HG03103 (cell line): ENCODE measurements at regions not wholly inside any gene's neighbourhood (a gene's known extent, or its start where the extent isn't known, plus 50 kb on each side); places are given as distances from the start of the nearest gene placed in this dataset.
"Not testable (repeated sequence)": the region's sequence is repeated elsewhere in the genome, so short reads cannot be mapped to it uniquely, and the experiment has no call there.

Experiments
- ATAC-seq: cut with Tn5 transposase; IDR thresholded peaks from one replicate; pipeline ENCODE4 v1.9.1; 2021; ENCODE audit warnings: low read depth; ENCODE audit not compliant: unreplicated experiment

DNA sequence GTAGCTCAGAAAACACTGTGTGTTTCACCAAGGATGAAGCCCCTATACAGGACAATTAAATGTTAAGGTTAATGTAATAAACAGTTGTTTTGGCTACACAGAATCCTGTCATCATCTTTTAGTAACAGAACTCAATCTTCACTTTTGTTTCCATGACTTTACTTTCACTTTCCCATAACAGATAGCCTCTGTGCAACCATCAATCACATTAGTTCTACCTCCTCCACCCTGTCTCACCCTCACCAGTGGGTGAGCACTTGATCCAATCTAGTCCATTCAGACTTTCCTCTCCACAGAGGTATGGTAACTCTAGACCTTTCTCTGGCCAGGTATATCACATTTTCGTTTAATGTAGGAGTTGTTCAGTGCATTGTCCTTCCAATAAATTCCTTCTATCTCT is 1018.5 kb downstream of the ADGRL2 start:
- peak; percentile 56 for ATAC-seq

DNA sequence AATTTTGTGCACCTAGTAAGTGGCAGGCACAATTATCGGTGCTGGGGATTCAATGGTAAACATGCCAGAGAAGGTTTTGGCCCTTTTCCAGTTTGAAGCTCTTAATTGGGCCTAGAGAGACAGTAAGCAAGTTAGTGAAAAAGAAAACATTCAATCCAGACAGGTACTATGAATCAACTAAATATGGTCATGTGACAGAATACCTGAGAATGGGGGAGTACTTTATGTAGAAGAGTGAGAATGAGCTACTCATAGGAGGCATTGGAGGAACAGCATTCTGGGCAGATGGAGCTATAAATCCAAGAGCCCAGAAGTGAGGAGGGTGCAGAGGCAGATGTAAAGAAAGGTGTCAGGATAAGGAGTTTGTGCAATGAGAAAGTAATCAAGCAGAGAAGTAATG is 1017.9 kb downstream of the ADGRL2 start:
- ATAC-seq: no peak

DNA sequence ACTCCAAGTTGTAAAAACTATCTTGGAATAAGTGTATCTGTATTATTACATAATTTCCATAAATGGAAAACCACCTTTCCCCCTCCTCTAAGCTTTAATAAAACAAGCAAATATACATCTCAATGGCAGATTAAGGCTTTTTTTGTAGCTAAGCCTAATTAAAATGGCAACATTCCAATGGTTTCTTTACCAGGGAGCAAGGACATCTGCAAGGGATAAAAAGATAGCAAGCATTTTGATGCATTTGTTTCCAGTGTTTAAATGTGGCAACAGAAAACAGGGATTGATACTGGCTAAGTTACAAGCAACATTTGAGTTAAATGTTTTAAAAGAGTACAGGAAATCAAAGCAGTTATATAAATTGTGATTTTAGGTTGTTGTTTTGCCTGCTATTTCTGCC is 1012.7 kb downstream of the ADGRL2 start:
- ATAC-seq: no peak

DNA sequence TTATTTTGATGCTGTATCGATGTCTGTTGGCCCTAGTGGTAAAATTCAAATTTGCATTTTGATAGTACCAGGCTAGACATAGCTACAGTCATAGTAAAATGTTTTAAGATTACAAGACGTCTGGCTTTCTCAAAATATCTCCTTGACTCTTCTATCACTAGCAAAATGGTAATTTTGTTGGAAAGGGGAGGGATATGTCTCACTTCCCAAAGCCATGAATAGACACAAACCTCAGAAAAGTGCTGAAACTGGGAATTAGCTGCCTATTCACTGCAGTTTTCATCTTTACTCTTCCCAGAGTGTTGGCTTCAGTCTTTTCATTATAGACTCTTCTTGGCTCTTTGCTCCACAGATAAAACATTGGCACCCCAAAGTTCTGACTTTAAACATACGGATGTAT is 1009.9 kb downstream of the ADGRL2 start:
- ATAC-seq: no peak

DNA sequence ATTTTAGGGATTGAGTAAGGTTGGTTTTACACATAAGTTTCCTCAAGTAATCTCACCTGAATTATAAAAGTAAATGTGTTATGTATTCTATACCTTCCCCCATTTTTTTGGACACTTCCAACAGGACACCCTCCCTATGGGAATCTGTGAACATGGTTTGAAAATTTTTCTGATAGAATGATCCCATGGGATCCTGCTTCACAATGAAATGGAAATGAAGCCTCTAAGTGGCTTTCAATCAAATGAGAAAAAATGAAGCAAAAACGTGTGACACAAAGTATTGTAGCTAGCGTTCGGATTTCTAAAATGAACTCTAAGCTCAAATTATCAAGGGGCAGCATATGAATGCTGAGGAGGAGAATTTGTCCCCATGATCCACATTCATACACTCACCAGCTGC is 1006.8 kb downstream of the ADGRL2 start:
- no peak for ATAC-seq

DNA sequence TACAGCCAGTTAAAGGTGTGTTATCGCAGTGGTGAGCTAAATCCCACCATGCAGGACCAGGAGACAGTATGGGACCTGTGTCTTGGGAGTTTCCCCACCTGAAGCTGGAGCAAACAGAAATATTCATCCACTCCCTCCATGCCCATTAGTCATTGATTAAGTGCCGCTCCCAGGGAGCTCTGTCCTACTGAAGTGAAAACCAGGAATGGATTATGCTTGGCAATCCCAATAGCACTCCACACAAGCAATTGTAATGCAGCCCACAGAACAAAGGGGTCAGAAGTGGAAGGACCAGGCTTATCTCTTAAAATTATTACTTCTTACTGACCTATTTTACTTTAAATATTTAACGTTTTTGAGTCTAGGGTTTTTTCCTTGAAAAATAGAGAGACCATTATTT is 1005.4 kb downstream of the ADGRL2 start:
- no peak for ATAC-seq

DNA sequence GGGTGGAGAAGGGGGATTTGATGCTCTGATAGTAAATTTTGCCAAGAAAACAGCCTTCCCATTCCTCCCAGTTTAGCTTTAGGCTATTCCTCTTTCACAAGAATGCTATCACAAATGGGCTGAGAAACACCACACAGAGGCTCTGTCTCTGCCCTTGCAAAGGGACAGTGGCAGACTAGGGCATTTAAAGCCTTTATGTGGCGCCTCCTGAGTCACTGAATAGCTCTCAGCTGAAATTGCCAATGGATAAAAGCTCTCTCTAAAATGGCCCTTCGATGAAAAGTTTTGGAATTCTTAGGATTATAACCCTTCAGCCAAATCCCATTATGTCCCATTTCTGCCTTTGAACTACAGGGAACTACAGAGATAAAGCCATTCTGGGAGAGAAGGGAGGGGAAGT is 1000.4 kb downstream of the ADGRL2 start:
- no peak for ATAC-seq

DNA sequence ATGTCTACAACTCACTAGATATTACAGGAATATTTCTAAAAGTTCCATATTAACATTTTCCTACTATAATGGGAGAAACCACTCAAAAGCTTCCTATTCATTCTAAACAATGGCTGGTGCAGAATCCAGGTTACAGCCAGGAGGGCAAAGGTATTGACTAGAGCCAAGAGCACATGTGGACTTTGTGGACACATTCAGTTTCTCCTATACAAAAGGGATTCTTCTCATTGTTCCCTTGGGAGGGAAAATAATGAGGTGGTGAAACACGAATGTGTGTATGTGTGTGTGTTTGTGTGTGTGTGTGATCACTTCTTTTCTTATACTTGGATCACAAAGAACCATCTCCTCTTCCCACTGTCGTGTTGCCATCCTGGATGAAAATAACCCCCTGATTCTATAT is 1000.0 kb downstream of the ADGRL2 start:
- ATAC-seq: no peak

DNA sequence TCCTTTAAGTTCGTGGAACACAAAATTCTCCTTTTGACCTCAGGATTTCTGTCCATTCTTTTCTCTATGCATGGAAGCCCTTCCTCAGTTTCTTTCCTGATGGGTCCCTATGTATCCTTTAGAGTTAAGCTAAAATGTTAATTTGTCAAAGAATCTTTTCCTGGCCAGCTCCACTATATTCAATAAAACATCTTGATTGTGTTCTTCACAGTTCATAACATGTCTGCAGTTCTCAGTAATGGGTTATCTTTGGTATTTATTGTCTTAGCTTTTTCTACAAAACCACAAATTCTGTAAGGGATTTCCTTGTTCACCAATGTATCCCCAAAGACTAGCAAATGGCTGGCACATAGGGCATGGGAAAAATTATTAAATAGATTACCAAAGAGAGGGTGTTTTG is 998.5 kb downstream of the ADGRL2 start:
- ATAC-seq: no peak

DNA sequence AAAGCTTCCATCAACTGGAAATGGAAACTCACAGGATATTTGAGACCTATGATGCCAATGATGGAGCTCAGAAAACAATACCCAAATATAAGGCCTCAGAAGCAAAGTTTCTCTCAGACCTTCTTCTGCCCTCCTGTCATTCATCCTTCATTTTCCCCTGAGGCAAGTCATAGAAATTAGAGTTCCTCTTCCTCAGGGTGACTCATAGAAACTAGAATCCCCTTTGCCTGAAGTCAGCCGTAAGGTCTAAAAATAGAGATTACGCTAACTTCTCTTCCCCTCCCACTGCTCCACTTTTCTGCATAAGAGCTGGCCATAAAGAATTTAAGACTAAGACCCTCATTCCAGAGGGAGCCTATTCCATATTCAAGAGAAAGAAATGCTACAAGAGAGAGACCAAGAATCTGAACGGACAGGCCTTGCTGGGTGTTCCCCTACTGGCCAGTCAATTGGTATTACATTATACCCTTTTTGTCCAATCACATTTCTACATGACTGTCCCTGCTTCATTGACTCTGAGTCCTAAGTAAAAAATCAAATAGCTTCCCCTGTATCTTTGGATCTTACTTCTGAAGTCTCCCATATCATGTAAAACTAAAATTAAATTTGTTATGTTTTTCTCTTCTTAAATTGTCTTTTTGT is 994.9 kb downstream of the ADGRL2 start:
- peak; percentile 50 for ATAC-seq

DNA sequence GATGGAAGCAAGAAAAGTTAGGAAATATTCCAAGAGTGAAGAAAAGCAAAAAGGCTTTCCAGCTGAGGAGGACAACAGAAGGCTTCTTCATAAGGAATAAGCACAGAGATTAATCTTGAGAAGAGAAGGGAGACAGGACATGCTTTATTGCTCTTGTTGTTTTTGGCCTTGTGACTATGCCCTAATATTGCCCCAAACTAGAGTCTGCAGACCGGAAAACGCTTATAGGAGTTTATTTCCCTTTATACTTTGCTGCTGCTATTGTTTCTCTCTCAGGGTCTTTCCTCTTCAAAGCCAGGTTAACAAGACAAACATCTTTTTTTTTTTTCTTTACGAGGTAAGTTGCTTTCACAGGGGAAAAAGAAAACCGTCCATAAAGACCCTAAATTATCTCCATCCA is 991.4 kb downstream of the ADGRL2 start:
- no peak for ATAC-seq

DNA sequence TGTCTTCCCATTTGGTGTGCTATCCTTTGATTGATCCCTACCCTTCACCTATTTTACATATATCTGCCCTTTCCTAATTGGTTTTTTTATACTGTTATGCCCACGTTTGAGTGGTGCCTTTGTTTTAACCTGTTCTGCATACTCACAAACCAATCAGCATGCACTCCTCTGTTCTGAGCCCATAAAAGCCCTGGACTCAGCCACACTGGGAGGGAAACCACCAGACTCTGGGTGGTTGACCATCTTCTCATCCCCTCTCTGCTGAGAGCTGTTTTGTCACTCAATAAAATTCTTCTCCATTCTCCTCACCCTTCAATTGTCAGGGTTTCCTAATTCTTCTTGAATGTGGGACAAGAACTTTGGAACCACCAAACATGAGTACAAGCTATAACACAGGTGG is 989.8 kb downstream of the ADGRL2 start:
- ATAC-seq: no peak

DNA sequence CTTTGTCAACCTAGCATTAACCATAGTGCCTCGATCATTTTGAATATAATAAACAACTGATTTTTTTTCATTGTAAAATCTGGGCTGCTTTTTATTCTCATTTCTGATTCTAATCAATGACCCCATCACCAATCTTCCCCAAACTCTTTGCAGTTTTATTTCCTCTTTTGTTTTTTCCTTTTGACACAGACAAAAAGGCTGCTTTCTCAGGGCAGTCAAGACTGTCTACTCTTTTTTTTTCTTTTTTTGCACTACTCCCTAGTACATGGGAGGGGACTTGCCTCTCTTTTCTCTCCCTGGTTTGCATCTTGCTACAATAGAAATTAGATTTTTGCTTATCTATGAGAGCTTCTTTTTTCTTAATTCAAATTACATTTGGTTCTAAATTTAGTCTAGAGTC is 987.9 kb downstream of the ADGRL2 start:
- ATAC-seq: no peak

DNA sequence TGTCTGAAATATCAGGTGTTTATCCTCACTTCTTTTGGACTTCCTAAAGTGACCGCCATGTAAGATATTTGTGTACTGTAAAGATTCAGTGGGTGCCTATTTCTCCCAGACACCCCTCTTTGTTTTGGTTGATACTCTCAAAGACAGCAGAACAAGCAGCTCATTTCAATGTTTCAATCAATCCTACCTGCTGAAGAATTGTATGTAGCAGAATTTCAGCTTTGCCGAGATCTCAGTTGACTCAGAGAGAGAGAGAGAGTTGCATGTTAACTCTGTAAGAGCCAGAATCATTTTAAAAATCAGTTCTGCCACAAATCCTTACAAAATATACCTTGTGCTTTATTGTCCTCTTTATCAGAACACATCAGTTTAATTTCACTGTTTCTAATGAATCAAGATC is 987.3 kb downstream of the ADGRL2 start:
- ATAC-seq: no peak

DNA sequence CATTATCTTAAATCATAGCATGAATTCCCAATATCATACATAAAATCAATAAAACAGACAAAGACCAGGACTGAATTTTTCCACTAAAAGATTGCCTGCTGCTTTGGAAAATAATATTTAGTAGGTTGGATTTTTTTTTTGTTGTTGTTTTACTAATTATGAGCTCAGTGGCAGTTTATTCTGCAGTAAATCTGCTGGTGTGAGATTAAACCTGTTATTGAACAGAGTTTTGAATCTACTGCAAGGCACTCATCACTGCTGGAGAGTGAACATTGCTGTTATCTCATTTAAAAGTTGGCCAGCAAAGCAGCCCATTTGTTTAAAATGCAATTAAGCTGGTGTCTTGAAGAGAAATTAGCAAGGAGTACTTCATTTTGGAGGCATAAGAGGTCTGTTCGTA is 986.1 kb downstream of the ADGRL2 start:
- no peak for ATAC-seq

DNA sequence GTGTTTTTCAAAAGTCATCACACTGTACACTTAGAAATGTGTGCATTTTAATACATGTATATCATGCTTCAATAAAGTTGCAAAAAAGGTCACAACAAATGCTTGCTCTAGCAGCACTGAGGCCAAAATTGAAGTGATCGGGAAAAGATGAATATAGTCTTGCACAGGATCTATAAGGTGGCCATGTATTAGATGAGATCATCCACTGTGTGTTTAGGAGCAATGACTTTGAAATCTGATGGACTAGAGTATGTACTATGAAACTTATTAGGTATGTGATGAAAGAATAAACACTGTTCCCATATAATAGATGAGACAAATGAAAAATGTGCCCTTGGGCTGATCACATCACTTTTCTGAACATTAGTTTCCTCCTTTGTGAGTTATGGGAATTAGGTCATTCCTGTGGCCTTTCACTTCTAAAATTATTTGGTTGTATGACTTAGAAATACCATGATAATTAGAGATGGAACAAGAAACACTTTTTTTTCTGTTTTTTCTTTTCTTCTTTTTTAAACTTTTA is 984.6 kb downstream of the ADGRL2 start:
- no peak for ATAC-seq

DNA sequence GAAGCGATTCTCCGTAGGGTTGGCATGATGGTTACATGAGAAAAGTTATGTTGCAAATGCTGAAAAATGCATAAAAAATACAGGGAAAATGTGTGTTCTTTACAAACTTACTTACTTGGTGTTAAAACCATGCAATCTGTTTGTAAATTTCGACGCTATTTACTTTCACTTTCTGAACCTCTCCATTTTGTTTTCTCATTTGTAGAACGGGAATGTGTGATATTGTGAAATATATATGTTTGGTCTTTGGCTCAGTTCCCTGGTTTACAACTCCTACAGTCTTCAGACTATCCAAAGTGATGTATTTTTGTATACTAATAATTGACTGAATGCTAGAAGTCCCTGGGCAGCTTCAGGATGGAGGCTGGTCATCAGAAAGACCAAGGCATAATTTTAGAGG is 982.3 kb downstream of the ADGRL2 start:
- no peak for ATAC-seq

DNA sequence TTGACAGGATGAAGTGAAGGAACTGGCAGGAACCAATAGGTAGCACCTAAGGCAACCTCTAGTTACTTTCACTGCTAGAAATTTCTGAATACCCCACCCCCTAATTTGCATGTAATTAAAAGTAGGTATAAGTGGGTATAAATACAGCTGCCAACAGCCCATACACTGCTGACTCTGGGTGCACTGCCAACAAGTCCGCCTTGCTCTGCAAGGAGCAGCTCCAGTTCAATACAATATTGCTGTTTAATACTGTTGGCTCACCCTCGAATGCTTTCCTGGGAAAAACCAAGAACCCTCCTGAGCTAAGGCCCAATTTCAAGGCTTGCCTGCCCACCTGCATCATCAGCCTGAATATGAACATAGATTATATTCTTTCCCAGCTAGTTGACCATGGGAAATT is 981.9 kb downstream of the ADGRL2 start:
- ATAC-seq: no peak

DNA sequence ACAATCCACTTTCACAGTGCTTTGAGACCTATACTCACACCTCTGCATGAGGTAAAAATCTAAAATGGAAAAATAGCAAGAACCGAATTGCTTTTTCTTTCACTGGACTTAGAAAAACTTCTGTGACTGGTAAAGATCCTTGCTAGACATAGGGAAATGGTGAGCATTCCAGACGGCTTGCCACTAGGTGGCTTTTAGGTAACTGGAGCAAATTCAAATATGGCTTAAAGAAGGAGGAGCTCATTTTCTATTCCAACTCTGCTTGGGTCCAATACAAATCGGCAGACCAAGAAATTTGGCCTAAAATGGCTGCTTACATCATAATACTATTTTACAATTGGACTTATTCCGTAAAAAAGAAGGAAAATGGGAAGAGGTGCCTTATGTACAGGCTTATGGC is 977.9 kb downstream of the ADGRL2 start:
- no peak for ATAC-seq

DNA sequence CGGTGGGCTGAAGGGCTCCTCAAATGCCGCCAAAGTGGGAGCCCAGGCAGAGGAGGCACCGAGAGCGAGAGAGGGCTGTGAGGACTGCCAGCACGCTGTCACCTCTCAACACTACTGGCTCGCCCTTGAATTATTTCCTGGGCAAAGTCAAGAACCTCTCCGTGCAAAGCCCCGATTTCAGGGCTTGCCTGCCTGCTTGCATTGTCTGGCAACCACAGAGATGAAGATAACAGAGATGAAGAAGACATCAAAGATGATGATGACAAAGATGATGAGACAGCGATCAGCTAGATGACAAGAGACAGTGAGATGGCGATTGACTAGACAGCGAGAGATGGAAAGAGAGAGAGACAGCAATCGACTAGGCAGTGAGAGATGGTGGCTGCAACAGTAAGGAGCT is 976.5 kb downstream of the ADGRL2 start:
- no peak for ATAC-seq

DNA sequence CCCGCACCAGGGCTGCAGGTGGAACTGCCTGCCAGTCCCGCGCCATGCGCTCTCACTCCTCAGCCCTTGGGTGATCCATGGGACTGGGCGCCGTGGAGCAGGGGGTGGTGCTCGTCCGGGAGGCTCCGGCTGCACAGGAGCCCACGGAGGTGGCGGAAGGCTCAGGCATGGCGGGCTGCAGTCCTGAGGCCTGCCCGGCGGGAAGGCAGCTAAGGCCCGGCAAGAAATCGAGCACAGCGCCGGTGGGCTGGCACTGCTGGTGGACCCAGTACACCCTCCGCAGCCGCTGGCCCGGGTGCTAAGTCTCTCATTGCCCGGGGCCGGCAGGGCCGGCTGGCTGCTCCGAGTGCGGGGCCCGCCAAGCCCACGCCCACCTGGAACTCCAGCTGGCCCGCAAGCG is 976.0 kb downstream of the ADGRL2 start:
- not testable (repeated sequence) for ATAC-seq

DNA sequence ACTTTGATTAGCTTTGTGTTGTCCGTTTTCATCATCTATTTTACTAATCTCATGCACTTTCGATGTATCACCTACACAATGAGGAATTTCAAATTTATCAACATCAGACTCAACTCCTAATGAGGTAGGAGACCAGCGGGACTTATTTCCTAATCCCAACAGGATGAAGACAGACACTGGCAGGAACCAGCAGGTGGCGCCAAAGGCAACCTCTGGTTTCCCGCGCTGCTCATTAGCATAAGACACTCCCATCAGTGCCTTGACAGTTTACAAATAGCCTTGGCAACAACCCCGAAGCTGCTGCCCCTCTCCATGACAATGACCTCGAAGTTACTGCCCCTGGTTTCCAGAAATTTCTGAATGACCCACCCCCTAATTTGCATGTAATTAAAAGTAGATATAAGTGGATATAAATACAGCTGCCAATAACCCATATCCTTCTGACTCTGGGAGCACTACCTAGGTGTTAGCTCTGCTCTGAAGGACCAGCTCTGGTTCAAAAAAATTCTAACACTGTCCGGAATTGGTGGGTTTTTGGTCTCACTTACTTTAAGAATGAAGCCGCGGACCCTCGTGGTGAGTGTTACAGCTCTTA is 974.8 kb downstream of the ADGRL2 start:
- ATAC-seq: peak; percentile 74
